GM19025 (cell line): ENCODE measurements at regions not wholly inside any gene's neighbourhood (a gene's known extent, or its start where the extent isn't known, plus 50 kb on each side); places are given as distances from the start of the nearest gene placed in this dataset.

Source experiments
- ATAC-seq: cut with Tn5 transposase; IDR thresholded peaks from one replicate; pipeline ENCODE4 v1.9.1; 2021; ENCODE audit warnings: mild to moderate bottlenecking, low read depth, moderate library complexity; ENCODE audit not compliant: unreplicated experiment

GRCh38 chr2:81276595-81276994 is 972.0 kb upstream of the LRRTM1 start:
- ATAC-seq: no peak

DNA sequence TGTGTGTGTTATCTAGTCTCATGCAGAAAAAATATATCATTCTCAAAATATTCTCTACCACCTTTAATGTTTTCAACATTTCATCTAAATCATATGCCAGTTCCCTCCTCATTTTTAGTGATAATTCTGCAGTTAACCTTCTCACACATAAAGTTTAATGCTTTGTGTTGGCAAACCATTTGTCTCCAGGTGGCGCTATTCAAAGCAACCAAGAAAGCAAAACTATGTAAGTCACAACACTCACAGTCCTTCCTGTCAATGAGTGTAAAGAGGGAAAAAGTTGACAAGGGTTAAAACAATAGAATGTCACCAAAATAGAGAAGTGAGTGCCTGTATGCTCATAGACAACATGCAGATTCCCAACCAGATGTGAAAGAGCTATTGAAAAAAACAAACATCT is 961.6 kb upstream of the LRRTM1 start:
- no peak for ATAC-seq

GRCh38 chr2:81263989-81264388 is 959.4 kb upstream of the LRRTM1 start:
- no peak for ATAC-seq

DNA sequence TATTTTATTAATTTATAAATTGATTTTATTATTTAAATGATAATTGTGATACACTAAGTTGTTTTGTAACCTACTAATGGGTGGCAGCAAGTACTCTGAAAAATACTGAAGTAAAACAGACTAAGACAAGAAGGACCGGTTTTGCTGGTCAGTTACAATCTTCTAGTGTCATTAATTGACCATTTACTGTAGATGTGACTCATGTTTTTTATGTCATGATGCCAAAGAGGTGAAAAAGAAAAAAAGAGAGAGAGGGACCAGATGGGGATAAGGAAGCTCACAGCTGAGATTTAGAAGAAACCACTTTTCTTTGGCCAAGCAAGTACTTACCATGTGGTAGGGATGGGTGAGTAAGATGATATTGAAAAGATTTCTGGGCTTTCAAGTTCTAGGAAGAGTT is 955.8 kb upstream of the LRRTM1 start:
- no peak for ATAC-seq

GRCh38 chr2:81250270-81250669 is 945.7 kb upstream of the LRRTM1 start:
- peak; percentile 61 for ATAC-seq

DNA sequence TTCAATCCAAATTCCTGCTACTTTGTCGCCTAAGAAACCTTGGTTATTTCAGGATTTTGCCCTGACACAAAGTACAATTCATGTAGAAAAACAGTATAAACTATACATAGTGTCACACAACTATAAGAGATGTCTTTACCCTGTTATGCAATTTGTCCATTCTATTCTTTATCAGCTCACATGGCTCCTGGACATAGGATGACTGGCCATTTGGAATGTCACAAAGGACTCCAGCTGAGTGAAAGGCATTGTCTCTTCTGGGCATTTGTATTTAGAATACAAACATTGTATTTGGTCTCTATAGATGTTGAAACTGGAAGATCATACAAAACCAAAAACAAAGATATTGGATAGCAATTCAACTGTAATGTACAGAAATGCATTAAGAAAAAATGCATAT is 944.6 kb upstream of the LRRTM1 start:
- ATAC-seq: no peak

DNA sequence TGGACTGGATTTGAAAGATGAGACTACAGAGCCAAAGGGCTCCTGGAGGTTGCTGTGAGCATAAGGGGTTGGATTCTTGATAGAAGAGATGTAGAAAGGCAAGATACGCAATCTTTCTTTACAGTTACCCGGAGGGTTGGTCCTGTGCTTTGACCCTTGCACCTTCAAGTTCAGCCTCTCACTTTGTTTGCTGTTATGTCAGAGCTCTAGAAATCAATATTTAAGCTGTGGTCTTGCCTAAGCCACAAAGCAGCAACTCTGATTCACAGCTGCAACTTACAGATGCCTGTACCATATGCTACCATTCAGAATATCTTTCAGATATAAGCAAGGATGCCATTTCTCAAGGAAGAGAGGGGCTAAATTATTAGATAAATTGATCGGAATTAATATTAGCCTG is 943.1 kb upstream of the LRRTM1 start:
- peak; percentile 59 for ATAC-seq

GRCh38 chr2:81242501-81242900 is 937.9 kb upstream of the LRRTM1 start:
- no peak for ATAC-seq

- ATAC-seq: no peak
Measured at GRCh38 chr2:81238462-81238861, 933.9 kb upstream of the LRRTM1 start.

DNA sequence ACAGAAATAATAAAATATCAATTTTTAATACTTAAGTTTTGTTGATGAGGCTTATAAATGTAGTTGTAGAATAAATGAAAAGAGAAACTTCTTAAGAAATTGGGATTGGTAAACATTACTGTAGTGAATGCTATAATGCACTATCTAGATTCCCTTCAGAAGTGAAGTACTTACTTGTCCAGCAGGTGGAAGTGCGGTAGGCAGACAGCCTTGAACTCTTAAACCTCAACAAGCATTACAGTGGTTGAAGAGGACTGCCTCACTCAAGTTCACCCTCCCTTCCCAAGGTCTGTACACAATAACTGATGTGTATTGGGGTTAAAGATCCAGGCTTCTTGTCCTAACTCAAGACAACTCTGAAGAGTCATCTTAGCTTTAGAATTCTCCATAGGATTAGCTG is 931.0 kb upstream of the LRRTM1 start:
- ATAC-seq: no peak

- ATAC-seq: no peak
Measured at GRCh38 chr2:81234711-81235110, 930.2 kb upstream of the LRRTM1 start.

- no peak for ATAC-seq
Measured at GRCh38 chr2:81225756-81226155, 921.2 kb upstream of the LRRTM1 start.

GRCh38 chr2:81213598-81213997 is 909.0 kb upstream of the LRRTM1 start:
- ATAC-seq: no peak

GRCh38 chr2:81206216-81206615 is 901.7 kb upstream of the LRRTM1 start:
- ATAC-seq: no peak

- ATAC-seq: no peak
Measured at GRCh38 chr2:81196933-81197628, 892.5 kb upstream of the LRRTM1 start.

- ATAC-seq: no peak
Measured at GRCh38 chr2:81196383-81196851, 891.9 kb upstream of the LRRTM1 start.

- ATAC-seq: no peak
Measured at GRCh38 chr2:81195774-81196382, 891.3 kb upstream of the LRRTM1 start.

DNA sequence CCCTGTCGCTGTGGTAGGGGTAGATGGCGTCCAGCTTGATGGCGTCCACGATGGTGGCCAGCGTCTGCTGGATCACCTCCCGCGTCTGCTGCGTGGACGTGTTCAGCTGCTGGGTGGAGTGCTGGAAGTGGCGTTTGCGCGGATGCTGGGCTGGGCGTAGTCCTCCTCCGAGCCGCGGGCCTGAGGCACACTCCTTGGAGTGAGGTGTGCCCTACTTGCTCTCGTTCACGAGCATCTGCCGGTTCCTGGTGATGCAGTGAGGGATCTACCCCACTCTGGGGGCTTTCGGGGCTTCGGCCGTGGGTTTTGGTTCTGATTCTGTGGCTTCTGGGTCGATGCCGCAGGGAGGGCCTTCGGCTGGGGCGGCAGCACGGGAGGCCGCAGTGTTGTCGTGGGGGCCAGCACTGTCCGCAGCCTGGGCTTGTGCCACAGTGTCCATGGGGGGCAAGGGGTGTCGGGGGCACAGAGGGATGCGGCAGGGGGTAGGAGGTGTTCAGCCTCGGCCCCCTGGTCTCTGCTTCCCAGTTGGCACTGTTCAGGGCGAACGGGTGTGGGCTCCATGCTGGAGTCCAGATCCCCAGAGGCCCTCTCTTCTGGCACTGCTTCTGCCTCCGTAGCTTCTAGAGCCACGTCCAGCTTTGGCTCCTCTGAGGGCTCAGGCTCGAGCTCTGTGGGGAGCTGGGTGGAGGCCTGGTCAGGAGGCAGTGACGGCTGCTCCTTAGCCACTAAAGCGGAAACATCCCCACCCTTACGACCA is 890.6 kb upstream of the LRRTM1 start:
- no peak for ATAC-seq

- no peak for ATAC-seq
Measured at GRCh38 chr2:81194581-81194980, 890.0 kb upstream of the LRRTM1 start.

GRCh38 chr2:81194176-81194575 is 889.6 kb upstream of the LRRTM1 start:
- no peak for ATAC-seq

DNA sequence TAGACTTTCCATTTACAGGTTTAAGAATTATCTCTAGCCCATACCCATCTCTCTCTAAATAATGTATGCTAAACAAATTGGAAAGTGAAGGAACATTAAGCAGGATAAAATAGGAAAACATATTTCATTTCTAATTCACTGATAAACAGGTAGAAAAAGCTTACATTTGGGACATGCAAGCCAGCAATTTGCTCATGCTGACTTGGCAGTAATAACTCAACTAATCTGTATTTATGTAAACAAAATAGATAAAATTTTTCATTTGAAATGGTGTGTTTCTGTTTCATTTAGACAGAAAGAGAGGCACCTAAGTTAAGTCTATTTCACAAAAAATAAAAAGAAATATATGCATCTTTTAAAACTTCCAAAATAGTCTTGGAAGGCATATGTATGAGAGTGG is 877.3 kb upstream of the LRRTM1 start:
- no peak for ATAC-seq

GRCh38 chr2:81171447-81171846 is 866.9 kb upstream of the LRRTM1 start:
- ATAC-seq: no peak
